H9 (cell line): ENCODE measurements at regions not wholly inside any gene's neighbourhood (a gene's known extent, or its start where the extent isn't known, plus 50 kb on each side); places are given as distances from the start of the nearest gene placed in this dataset.

Source experiments
- DNase-seq: peaks from one replicate; pipeline ENCODE4 v3.0.0-alpha.2; 2017
- H2AFZ ChIP-seq: one replicate; pipeline ENCODE4 v1.6.1; 2013; ENCODE audit warnings: mild to moderate bottlenecking, low read length, control low read depth, moderate library complexity
- H2AK5ac ChIP-seq: 2 replicates; pipeline ENCODE4 v1.6.1; 2013; ENCODE audit warnings: low read length, control low read depth, mixed read lengths; ENCODE audit not compliant: insufficient read length
- H2BK120ac ChIP-seq: one replicate; pipeline ENCODE4 v1.6.1; 2013; ENCODE audit warnings: low read depth, mild to moderate bottlenecking, low read length, control low read depth, inconsistent platforms; ENCODE audit not compliant: poor library complexity, severe bottlenecking
- H2BK12ac ChIP-seq: 2 replicates; pipeline ENCODE4 v1.6.1; 2013; ENCODE audit warnings: low read length, control low read depth, mixed read lengths, low read depth; ENCODE audit not compliant: insufficient read length
- H2BK15ac ChIP-seq: 2 replicates; pipeline ENCODE4 v1.6.1; 2013; ENCODE audit warnings: low read depth, low read length, control low read depth
- H2BK20ac ChIP-seq: one replicate; pipeline ENCODE4 v1.6.1; 2013; ENCODE audit warnings: low read depth, mild to moderate bottlenecking, low read length, control low read depth, inconsistent platforms; ENCODE audit not compliant: poor library complexity, severe bottlenecking
- H2BK5ac ChIP-seq: 2 replicates; pipeline ENCODE4 v1.6.1; 2013; ENCODE audit warnings: low read length, control low read depth, mixed read lengths; ENCODE audit not compliant: insufficient read length
- H3K14ac ChIP-seq: 2 replicates; pipeline ENCODE4 v1.6.1; 2013; ENCODE audit warnings: low read length, control low read depth; ENCODE audit not compliant: insufficient read depth
- H3K18ac ChIP-seq: 2 replicates; pipeline ENCODE4 v1.6.1; 2013; ENCODE audit warnings: low read depth, mild to moderate bottlenecking, mixed read lengths, low read length, control low read depth; ENCODE audit not compliant: insufficient read length
- H3K23ac ChIP-seq: 2 replicates; pipeline ENCODE4 v1.6.1; 2013; ENCODE audit warnings: low read length, control low read depth, mixed read lengths, low read depth; ENCODE audit not compliant: insufficient read length
- H3K23me2 ChIP-seq: 2 replicates; pipeline ENCODE4 v1.6.1; 2013; ENCODE audit warnings: low read depth, mild to moderate bottlenecking, mixed read lengths, low read length, control low read depth; ENCODE audit not compliant: insufficient read length, poor library complexity, severe bottlenecking
- H3K27ac ChIP-seq: 2 replicates; pipeline ENCODE4 v1.5.1; 2013; ENCODE audit warnings: low read length, control low read depth, mixed read lengths, low read depth; ENCODE audit not compliant: insufficient read length
- H3K27me3 ChIP-seq: 2 replicates; pipeline ENCODE4 v1.6.1; 2013; ENCODE audit warnings: low read length, control low read depth, inconsistent platforms; ENCODE audit not compliant: insufficient read depth
- H3K4ac ChIP-seq: 2 replicates; pipeline ENCODE4 v1.6.1; 2013; ENCODE audit warnings: low read depth, mild to moderate bottlenecking, control low read depth, inconsistent platforms, low read length, moderate library complexity
- H3K4me1 ChIP-seq: 2 replicates; pipeline ENCODE4 v1.6.1; 2013; ENCODE audit warnings: low read length, control low read depth, inconsistent platforms; ENCODE audit not compliant: insufficient read depth
- H3K4me2 ChIP-seq: 2 replicates; pipeline ENCODE4 v1.6.1; 2013; ENCODE audit warnings: low read length, control low read depth, mixed read lengths; ENCODE audit not compliant: insufficient read length, insufficient read depth
- H3K56ac ChIP-seq: 2 replicates; pipeline ENCODE4 v1.6.1; 2013; ENCODE audit warnings: low read depth, mild to moderate bottlenecking, mixed read lengths, low read length, control low read depth; ENCODE audit not compliant: insufficient read length
- H3K79me1 ChIP-seq: 2 replicates; pipeline ENCODE4 v1.6.1; 2013; ENCODE audit warnings: low read depth, mild to moderate bottlenecking, moderate library complexity, low read length, control low read depth, inconsistent platforms; ENCODE audit not compliant: insufficient read depth, poor library complexity, severe bottlenecking
- H3K79me2 ChIP-seq: 2 replicates; pipeline ENCODE4 v1.6.1; 2013; ENCODE audit warnings: low read length, control low read depth, inconsistent platforms; ENCODE audit not compliant: insufficient read depth
- H3K9ac ChIP-seq: 2 replicates; pipeline ENCODE4 v1.6.1; 2013; ENCODE audit warnings: low read length, control low read depth, mixed read lengths; ENCODE audit not compliant: insufficient read length; ENCODE audit errors: extremely low read depth
- H3K9me3 ChIP-seq: one replicate; pipeline ENCODE4 v1.6.1; 2013; ENCODE audit warnings: low read depth, low read length, inconsistent platforms; ENCODE audit not compliant: control insufficient read depth
- H3T11ph ChIP-seq: one replicate; pipeline ENCODE4 v1.6.1; 2013; ENCODE audit warnings: mild to moderate bottlenecking, low read length, control low read depth, inconsistent platforms
- H4K20me1 ChIP-seq: one replicate; pipeline ENCODE4 v1.6.1; 2013; ENCODE audit not compliant: control insufficient read depth, insufficient read length, insufficient read depth
- H4K5ac ChIP-seq: 2 replicates; pipeline ENCODE4 v1.6.1; 2013; ENCODE audit warnings: low read depth, mild to moderate bottlenecking, mixed read lengths, low read length, control low read depth; ENCODE audit not compliant: insufficient read length
- H4K8ac ChIP-seq: replicated peaks from 2 replicates; pipeline ENCODE4 v1.6.1; 2013; ENCODE audit warnings: low read length, control low read depth, mixed read lengths, low read depth; ENCODE audit not compliant: insufficient read length
- H4K91ac ChIP-seq: 2 replicates; pipeline ENCODE4 v1.6.1; 2013; ENCODE audit warnings: low read depth, mild to moderate bottlenecking, moderate library complexity, mixed read lengths, low read length, control low read depth; ENCODE audit not compliant: insufficient read length
- H3K27ac Mint-ChIP-seq, 3 experiments: 2 replicates in 2 of 3; 3 replicates in 1 of 3; pipeline ENCODE4 v1.8.0; 2020 to 2021; ENCODE audit warnings: mixed read lengths in 3 of 3, mild to moderate bottlenecking in 1 of 3, moderate library complexity in 1 of 3
- H3K27me3 Mint-ChIP-seq: 2 replicates; pipeline ENCODE4 v1.8.0; 2021; ENCODE audit warnings: low read depth, mild to moderate bottlenecking, moderate library complexity, mixed read lengths
- H3K36me3 Mint-ChIP-seq, 3 experiments: 2 replicates in 2 of 3; 3 replicates in 1 of 3; pipeline ENCODE4 v1.8.0; 2020 to 2021; ENCODE audit warnings: low read depth in 3 of 3, mixed read lengths in 3 of 3; ENCODE audit not compliant: insufficient read depth in 1 of 3
- H3K4me1 Mint-ChIP-seq, 2 experiments: 2 replicates each; pipeline ENCODE4 v1.8.0; 2020; ENCODE audit warnings: mixed read lengths in 2 of 2
- H3K4me3 Mint-ChIP-seq, 2 experiments: 2 replicates in 1 of 2; 3 replicates in 1 of 2; pipeline ENCODE4 v1.8.0; 2020 to 2021; ENCODE audit warnings: mild to moderate bottlenecking in 2 of 2, mixed read lengths in 2 of 2, moderate library complexity in 1 of 2
- H3K9me3 Mint-ChIP-seq, 2 experiments: 2 replicates in 1 of 2; 3 replicates in 1 of 2; pipeline ENCODE4 v1.8.0; 2020; ENCODE audit warnings: mild to moderate bottlenecking in 2 of 2, mixed read lengths in 2 of 2, moderate library complexity in 1 of 2
- CTCF ChIP-seq: fragments of 200-600 bp; sonication (generic); conservative IDR thresholded peaks from 3 replicates; pipeline ENCODE4 v1.8.0; 2021; ENCODE audit warnings: antibody characterized with exemption, mild to moderate bottlenecking
- WGBS: extraction: QIAGEN DNeasy Blood & Tissue Kit; methylation state at CpG from one replicate; pipeline ENCODE4 v1.1.7; 2013; ENCODE audit warnings: missing lambda C conversion rate, low lambda C conversion rate, mixed read lengths; ENCODE audit not compliant: insufficient read length; ENCODE audit errors: extremely low coverage; 5-methylcytosine and 5-hydroxymethylcytosine counted together

- Mint-ChIP-seq H3K27me3 (peaks cover 6% of the 10 kb centered on the region), H3K4me3 (no peak overlapping the region), H3K4me1 (peaks cover 19 to 22% of the 10 kb centered on the region in 2 experiments), H3K36me3 (no peaks in the 10 kb centered on the region), H3K27ac (no peak overlapping the region), H3K9me3 (no peaks in the 10 kb centered on the region; a peak in 1 of 5 replicates)
- Histone ChIP-seq H3K27me3 (no peaks in the 10 kb centered on the region), H3K9me3 (no peaks in the 10 kb centered on the region), H3K79me2 (no peaks in the 10 kb centered on the region), H2BK5ac (no peak overlapping the region), H3K79me1 (no peaks in the 10 kb centered on the region), H3K27ac (no peak overlapping the region), H2BK15ac (no peak overlapping the region), H2BK12ac (no peak overlapping the region), H3K4ac (no peak overlapping the region), H3K14ac (no peak overlapping the region), H2AFZ (no peak overlapping the region), H3T11ph (no peak overlapping the region), H3K23ac (no peak overlapping the region), H4K91ac (no peak overlapping the region), H2AK5ac (no peak overlapping the region), H3K18ac (no peak overlapping the region), H2BK120ac (no peak overlapping the region), H3K56ac (no peak overlapping the region), H4K8ac (no peak overlapping the region), H4K20me1 (no peaks in the 10 kb centered on the region), H3K9ac (no peak overlapping the region), H2BK20ac (no peak overlapping the region), H3K4me1 (no peaks in the 10 kb centered on the region; the same call in 1 of the 2 replicates), H3K23me2 (no peaks in the 10 kb centered on the region), H4K5ac (no peak overlapping the region), H3K4me2 (no peak overlapping the region)
- DNase-seq, result no peak
- WGBS, result no CpG with 5 or more reads among the region's 20 CpGs
- TF ChIP-seq CTCF, result no peak
Measured at GRCh38 chr20:60485012-60485760, 527.0 kb downstream of the CDH26 start.
